GM21367 (cell line): ENCODE measurements at regions not wholly inside any gene's neighbourhood (a gene's known extent, or its start where the extent isn't known, plus 50 kb on each side); places are given as distances from the start of the nearest gene placed in this dataset.

Source experiments
- ATAC-seq: cut with Tn5 transposase; IDR thresholded peaks from one replicate; pipeline ENCODE4 v1.9.1; 2021; ENCODE audit not compliant: unreplicated experiment

GRCh38 chr12:30828686-30829085, 73.9 kb upstream of the CAPRIN2 start:
- no peak for ATAC-seq

GRCh38 chr12:30827101-30828066, 72.6 kb upstream of the CAPRIN2 start:
- no peak for ATAC-seq

- ATAC-seq = no peak
These were observed 71.5 kb upstream of the CAPRIN2 start for GRCh38 chr12:30826276-30826675.

GRCh38 chr12:30825341-30825740, 70.6 kb upstream of the CAPRIN2 start:
- no peak for ATAC-seq

GRCh38 chr12:30824311-30824710, 69.6 kb upstream of the CAPRIN2 start:
- ATAC-seq = no peak

- ATAC-seq = no peak
These were observed 69.0 kb upstream of the CAPRIN2 start for GRCh38 chr12:30823764-30824163.

GRCh38 chr12:30823156-30823699, 68.5 kb upstream of the CAPRIN2 start:
- no peak for ATAC-seq

GRCh38 chr12:30822385-30823155, 67.8 kb upstream of the CAPRIN2 start:
- ATAC-seq = no peak

GRCh38 chr12:30820406-30820946, 65.7 kb upstream of the CAPRIN2 start:
- no peak for ATAC-seq

- ATAC-seq = no peak
These were observed 63.8 kb upstream of the CAPRIN2 start for GRCh38 chr12:30818562-30818961.

GRCh38 chr12:30816742-30817465, 62.2 kb upstream of the CAPRIN2 start:
- no peak for ATAC-seq

GRCh38 chr12:30814295-30814655, 59.5 kb upstream of the CAPRIN2 start:
- ATAC-seq = no peak

- no peak for ATAC-seq
These were observed 59.0 kb upstream of the CAPRIN2 start for GRCh38 chr12:30813525-30814294.

GRCh38 chr12:30811966-30812365, 57.2 kb upstream of the CAPRIN2 start:
- no peak for ATAC-seq

GRCh38 chr12:30810918-30811317, 56.2 kb upstream of the CAPRIN2 start:
- no peak for ATAC-seq

- no peak for ATAC-seq
These were observed 52.9 kb upstream of the CAPRIN2 start for GRCh38 chr12:30807695-30808034.

- peak; percentile 58 for ATAC-seq
These were observed 52.4 kb upstream of the CAPRIN2 start for GRCh38 chr12:30806989-30807694.

- ATAC-seq = no peak
These were observed 51.2 kb upstream of the CAPRIN2 start for GRCh38 chr12:30805959-30806358.
